Cardiac septum (tissue), 1 donor: ENCODE measurements at regions not wholly inside any gene's neighbourhood (a gene's known extent, or its start where the extent isn't known, plus 50 kb on each side); places are given as distances from the start of the nearest gene placed in this dataset.

ENCODE experiments used
- microRNA-seq: library from miRNA; unstranded; fragments of <30 nt; microRNA quantifications from one replicate; pipeline ENCODE4 v1.2.0, GENCODE V29; 2020
- donor health status: DM: no; HTN: no; CAD: no.

Small RNA genes lying in the stretch of these regions (microRNA-seq; reads per million reads assigned to microRNA genes)
- 2.2 reads per million for gene MIR466
